PC-3 (cell line): ENCODE measurements at regions not wholly inside any gene's neighbourhood (a gene's known extent, or its start where the extent isn't known, plus 50 kb on each side); places are given as distances from the start of the nearest gene placed in this dataset.
A peak's percentile ranks its signal among the peaks of the same experiment; 100 is the strongest.

ENCODE experiments used
- ATAC-seq: fragments of 200-7000 bp; cut with Tn5 transposase; 2 replicates; pipeline ENCODE4 v1.9.1; 2020; ENCODE audit warnings: mild to moderate bottlenecking, moderate library complexity
- BruUV-seq: library from RNA; stranded (reverse); fragments of 400-500 nt; replicated peaks from 2 replicates; lab custom pipeline; 2021; lab: Mats Ljungman, UMichigan
- CTCF ChIA-PET: fragments of 300-600 bp; sonication (Branson Sonifier 250); formaldehyde crosslinking; loops from one replicate; lab custom pipeline; 2022; ENCODE audit warnings: antibody characterized with exemption; lab: Charles Lee
- POLR2A ChIA-PET: fragments of 300-600 bp; sonication (Branson Sonifier 250); formaldehyde crosslinking; loops from one replicate; lab custom pipeline; 2022; ENCODE audit warnings: antibody characterized with exemption; ENCODE audit not compliant: unreplicated experiment; lab: Charles Lee
- DNase-seq: peaks from one replicate; pipeline ENCODE4 v3.0.0-alpha.2; 2015
- H2AFZ ChIP-seq: fragments of 300-600 bp; sonication (generic); 2 replicates; pipeline ENCODE4 v1.6.0; 2016; ENCODE audit warnings: antibody characterized with exemption, low read length
- H3F3A ChIP-seq: fragments of 300-600 bp; sonication (generic); one replicate; pipeline ENCODE4 v1.6.0; 2017; ENCODE audit warnings: antibody characterized with exemption, low read length, control low read depth, mild to moderate bottlenecking; ENCODE audit not compliant: unreplicated experiment
- H3K27ac ChIP-seq: fragments of 300-600 bp; sonication (generic); 2 replicates; pipeline ENCODE4 v1.5.1; 2016; ENCODE audit warnings: mild to moderate bottlenecking, low read length
- H3K27me3 ChIP-seq: fragments of 300-600 bp; sonication (generic); 2 replicates; pipeline ENCODE4 v1.6.1; 2016; ENCODE audit warnings: low read length, mixed read lengths
- H3K36me3 ChIP-seq: fragments of 300-600 bp; sonication (generic); 2 replicates; pipeline ENCODE4 v1.6.1; 2016; ENCODE audit warnings: low read depth, mixed run types, low read length, mixed read lengths
- H3K4me1 ChIP-seq: fragments of 300-600 bp; sonication (generic); 2 replicates; pipeline ENCODE4 v1.5.1; 2016; ENCODE audit warnings: low read length; ENCODE audit not compliant: insufficient read depth
- H3K4me2 ChIP-seq: fragments of 300-600 bp; sonication (generic); 2 replicates; pipeline ENCODE4 v1.6.0; 2016; ENCODE audit warnings: low read length
- H3K4me3 ChIP-seq: fragments of 300-600 bp; sonication (generic); 2 replicates; pipeline ENCODE4 v1.5.1; 2016; ENCODE audit warnings: mild to moderate bottlenecking, low read length, mixed read lengths
- H3K79me2 ChIP-seq: fragments of 300-600 bp; sonication (generic); 2 replicates; pipeline ENCODE4 v1.6.1; 2017; ENCODE audit warnings: low read length, mixed read lengths
- H3K9ac ChIP-seq: fragments of 300-600 bp; sonication (generic); 2 replicates; pipeline ENCODE4 v1.6.0; 2016; ENCODE audit warnings: mild to moderate bottlenecking, low read length
- H3K9me2 ChIP-seq: fragments of 300-600 bp; sonication (generic); replicated peaks from 2 replicates; pipeline ENCODE4 v1.6.1; 2016; ENCODE audit warnings: mixed run types, low read length, mixed read lengths
- H3K9me3 ChIP-seq: fragments of 300-600 bp; sonication (generic); 2 replicates; pipeline ENCODE4 v1.6.1; 2016; ENCODE audit warnings: low read length, mixed read lengths
- H4K20me1 ChIP-seq: fragments of 300-600 bp; sonication (generic); 2 replicates; pipeline ENCODE4 v1.6.1; 2016; ENCODE audit warnings: low read length, mixed read lengths
- EZH2 ChIP-seq: fragments of 300-600 bp; sonication (generic); IDR thresholded peaks from one replicate; pipeline ENCODE4 v1.6.1; 2017; ENCODE audit warnings: antibody characterized with exemption, mild to moderate bottlenecking, low read length; ENCODE audit not compliant: unreplicated experiment
- EZH2phosphoT487 ChIP-seq: fragments of 300-600 bp; sonication (generic); IDR thresholded peaks from 2 replicates; pipeline ENCODE4 v1.6.1; 2018; ENCODE audit warnings: mild to moderate bottlenecking, antibody characterized with exemption, low read length, borderline replicate concordance
- intact Hi-C: fragments of 100-400 bp; cut with micrococcal nuclease; formaldehyde crosslinking; loops from 2 replicates; pipeline ENCODE4 v1.9.0; 2023
- TF ChIP-seq, protein P1 (sequence below): fragments of 300-600 bp; sonication (generic); conservative IDR thresholded peaks from 2 replicates; pipeline ENCODE4 v1.5.1; 2017; ENCODE audit warnings: antibody characterized with exemption, low read depth, mild to moderate bottlenecking, low read length

DNA sequence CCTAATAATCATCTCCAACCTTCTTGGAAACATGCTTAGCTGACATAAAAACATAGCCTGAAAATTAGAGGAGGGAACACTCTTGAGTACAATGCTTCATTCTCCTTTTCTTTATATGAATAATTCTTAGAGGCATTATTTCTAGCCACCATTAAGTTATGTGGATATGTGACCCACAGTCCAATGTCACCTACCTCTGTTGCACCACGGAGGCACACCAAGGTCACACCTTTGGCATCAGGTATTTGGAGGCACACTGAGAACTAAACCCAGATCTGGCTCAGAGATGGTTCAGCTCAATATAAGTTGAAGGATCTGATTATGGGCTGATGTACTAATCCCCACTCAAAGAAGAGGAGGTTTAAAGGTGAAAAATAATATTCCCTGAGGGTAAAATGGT, 385.1 kb downstream of the POM121L12 start:
- H3K4me1 ChIP-seq = no peaks in the 10 kb centered on the region
- CTCF ChIA-PET = no interaction called here
- no peak overlapping the region for H3K9ac ChIP-seq
- POLR2A ChIA-PET = no interaction called here
- H3F3A ChIP-seq = no peaks in the 10 kb centered on the region
- no TSS peak for BruUV-seq
- ATAC-seq (no peak), DNase-seq (no peak)
- no peak overlapping the region for H2AFZ ChIP-seq
- H3K79me2 ChIP-seq = no peaks in the 10 kb centered on the region
- H3K4me2 ChIP-seq = no peak overlapping the region
- H3K4me3 ChIP-seq = no peak overlapping the region
- no peaks in the 10 kb centered on the region for H4K20me1 ChIP-seq
- TF ChIP-seq EZH2phosphoT487 (no peak), EZH2 (no peak)
- TF ChIP-seq, protein P1, sequence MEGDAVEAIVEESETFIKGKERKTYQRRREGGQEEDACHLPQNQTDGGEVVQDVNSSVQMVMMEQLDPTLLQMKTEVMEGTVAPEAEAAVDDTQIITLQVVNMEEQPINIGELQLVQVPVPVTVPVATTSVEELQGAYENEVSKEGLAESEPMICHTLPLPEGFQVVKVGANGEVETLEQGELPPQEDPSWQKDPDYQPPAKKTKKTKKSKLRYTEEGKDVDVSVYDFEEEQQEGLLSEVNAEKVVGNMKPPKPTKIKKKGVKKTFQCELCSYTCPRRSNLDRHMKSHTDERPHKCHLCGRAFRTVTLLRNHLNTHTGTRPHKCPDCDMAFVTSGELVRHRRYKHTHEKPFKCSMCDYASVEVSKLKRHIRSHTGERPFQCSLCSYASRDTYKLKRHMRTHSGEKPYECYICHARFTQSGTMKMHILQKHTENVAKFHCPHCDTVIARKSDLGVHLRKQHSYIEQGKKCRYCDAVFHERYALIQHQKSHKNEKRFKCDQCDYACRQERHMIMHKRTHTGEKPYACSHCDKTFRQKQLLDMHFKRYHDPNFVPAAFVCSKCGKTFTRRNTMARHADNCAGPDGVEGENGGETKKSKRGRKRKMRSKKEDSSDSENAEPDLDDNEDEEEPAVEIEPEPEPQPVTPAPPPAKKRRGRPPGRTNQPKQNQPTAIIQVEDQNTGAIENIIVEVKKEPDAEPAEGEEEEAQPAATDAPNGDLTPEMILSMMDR = no peak
- H3K9me2 ChIP-seq = no peaks in the 10 kb centered on the region
- intact Hi-C loops = no loop called here
- H3K27ac ChIP-seq = no peak overlapping the region
- H3K9me3 ChIP-seq = no peaks in the 10 kb centered on the region
- H3K36me3 ChIP-seq = no peaks in the 10 kb centered on the region
- no peaks in the 10 kb centered on the region for H3K27me3 ChIP-seq

DNA sequence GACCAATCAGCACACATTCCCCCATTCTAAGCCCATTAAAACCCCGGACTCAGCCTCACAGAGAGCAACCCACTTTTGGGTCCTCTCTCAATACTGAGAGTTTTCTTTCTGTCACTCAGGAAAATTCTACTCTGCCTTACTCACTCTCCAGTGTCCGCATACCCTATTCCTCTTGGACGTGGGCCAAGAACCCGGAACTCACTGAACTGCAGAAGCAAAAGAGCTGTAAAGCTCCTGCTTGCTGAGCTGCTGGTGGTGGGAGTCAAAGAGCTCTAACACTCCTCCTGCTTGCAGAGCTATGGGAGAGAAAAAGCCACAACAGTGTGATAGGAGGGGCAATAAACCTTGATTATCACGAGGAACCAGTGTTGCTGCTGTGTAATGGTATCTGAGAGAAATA, 386.9 kb downstream of the POM121L12 start:
- Histone ChIP-seq H3K9ac (no peak overlapping the region), H3K4me3 (no peak overlapping the region), H3K9me2 (no peaks in the 10 kb centered on the region), H4K20me1 (no peaks in the 10 kb centered on the region), H3K9me3 (no peaks in the 10 kb centered on the region), H3F3A (no peaks in the 10 kb centered on the region), H3K27ac (no peak overlapping the region), H3K4me2 (no peak overlapping the region), H2AFZ (no peak overlapping the region), H3K36me3 (no peaks in the 10 kb centered on the region), H3K79me2 (no peaks in the 10 kb centered on the region), H3K4me1 (no peaks in the 10 kb centered on the region), H3K27me3 (no peaks in the 10 kb centered on the region)
- DNase-seq (no peak), ATAC-seq (no peak)
- POLR2A ChIA-PET = no interaction called here
- TF ChIP-seq EZH2 (no peak), EZH2phosphoT487 (no peak)
- TF ChIP-seq, protein P1 = no peak
- BruUV-seq = no TSS peak
- CTCF ChIA-PET = no interaction called here
- intact Hi-C loops = no loop called here

DNA sequence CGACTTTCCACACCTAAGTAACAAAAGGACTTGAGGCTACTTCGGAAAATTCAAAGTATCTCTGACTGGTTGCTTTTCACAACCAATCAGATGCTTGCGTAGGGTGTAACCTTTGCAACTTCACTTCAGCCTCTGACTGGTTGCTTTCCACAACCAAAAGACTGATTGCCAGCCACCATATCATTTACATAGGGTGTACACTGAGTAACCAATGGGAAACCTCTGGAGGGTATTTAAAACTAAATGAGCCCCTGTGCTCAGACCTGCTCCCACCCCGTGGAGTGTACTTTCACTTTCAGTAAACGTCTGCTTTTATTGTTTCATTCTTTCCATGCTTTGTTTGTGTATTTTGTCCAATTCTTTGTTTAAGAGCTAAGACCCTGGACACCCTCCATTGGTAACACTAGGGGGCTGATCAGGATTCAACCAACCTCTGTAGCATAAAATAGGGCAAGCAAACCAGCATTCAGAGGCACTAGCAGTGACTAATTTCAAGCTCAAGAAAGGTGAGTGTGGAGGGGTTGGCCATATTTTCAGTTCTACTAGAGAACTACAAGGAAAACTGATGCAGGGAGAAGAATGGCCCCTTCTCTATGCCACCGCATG, 390.8 kb downstream of the POM121L12 start:
- no peaks in the 10 kb centered on the region for H3F3A ChIP-seq
- intact Hi-C loops = no loop called here
- ChIA-PET CTCF (no interaction called here), POLR2A (no interaction called here)
- H3K4me2 ChIP-seq = peak overlapping the region; percentile 22; the same call in 1 of the 2 replicates
- H3K9me2 ChIP-seq = no peaks in the 10 kb centered on the region
- H3K4me1 ChIP-seq = no peaks in the 10 kb centered on the region
- no peak for ATAC-seq
- no peak overlapping the region for H2AFZ ChIP-seq
- H3K79me2 ChIP-seq = no peaks in the 10 kb centered on the region
- H3K9ac ChIP-seq = no peak overlapping the region
- DNase-seq = no peak
- H3K9me3 ChIP-seq = no peaks in the 10 kb centered on the region
- H3K36me3 ChIP-seq = no peaks in the 10 kb centered on the region
- no peak overlapping the region for H3K4me3 ChIP-seq
- no peak overlapping the region for H3K27ac ChIP-seq
- TF ChIP-seq EZH2 (no peak), EZH2phosphoT487 (no peak)
- TF ChIP-seq, protein P1 = no peak
- H3K27me3 ChIP-seq = no peaks in the 10 kb centered on the region
- no TSS peak for BruUV-seq
- H4K20me1 ChIP-seq = no peaks in the 10 kb centered on the region
